Ovary (tissue), 3 donors: ENCODE measurements at regions not wholly inside any gene's neighbourhood (a gene's known extent, or its start where the extent isn't known, plus 50 kb on each side); places are given as distances from the start of the nearest gene placed in this dataset.

ENCODE experiments used
- EP300 ChIP-seq: sonication (generic); formaldehyde crosslinking; IDR thresholded peaks from one replicate; pipeline ENCODE4 v1.6.1; 2017; ENCODE audit warnings: antibody characterized with exemption
- POLR2A ChIP-seq: fragments of 450-650 bp; IDR thresholded peaks from one replicate; pipeline ENCODE4 v1.6.1; 2017; ENCODE audit warnings: antibody characterized with exemption, mild to moderate bottlenecking, moderate library complexity
- TF ChIP-seq, protein P1 (sequence below), 3 donors: fragments of 450-650 bp in 2 of 3; fragments of 200-600 bp in 1 of 3; IDR thresholded peaks; one replicate each; pipeline versions ENCODE4 v1.5.1 to v1.8.0; 2016 to 2022; ENCODE audit warnings: antibody characterized with exemption in 3 of 3, mild to moderate bottlenecking in 1 of 3
- donor health status: DM: no; HTN: no; CAD: no.

DNA sequence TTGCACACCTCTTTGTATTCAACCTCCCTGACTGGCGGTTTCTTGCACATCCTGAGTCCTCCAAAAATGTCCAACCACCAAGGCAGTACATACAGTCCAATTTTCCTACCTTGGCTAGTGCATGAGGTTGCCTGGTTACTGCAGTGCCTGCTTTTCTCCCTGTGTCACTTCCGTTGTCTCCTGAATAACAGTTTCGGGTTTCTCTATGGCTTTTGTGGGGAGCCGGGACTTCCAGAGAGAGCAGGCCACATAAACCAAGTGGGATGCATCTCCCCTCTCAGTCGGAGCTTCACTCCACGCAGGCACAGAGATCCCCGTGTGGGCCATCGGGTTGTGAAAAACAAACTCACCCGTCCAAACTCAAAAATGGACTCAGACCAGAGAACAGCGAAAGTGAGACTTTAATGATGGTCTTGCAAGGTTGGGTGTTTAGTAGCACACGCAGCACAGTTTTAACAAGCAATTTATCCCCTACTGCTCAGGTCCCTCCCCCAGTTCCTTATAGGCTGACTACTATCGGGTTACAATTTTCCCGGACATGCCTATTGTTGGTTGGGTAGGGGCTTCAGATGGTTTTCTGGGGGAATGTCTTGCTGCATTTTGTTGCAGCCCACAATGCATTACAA is 173.1 kb downstream of the POU4F1 start:
- TF ChIP-seq, protein P1, sequence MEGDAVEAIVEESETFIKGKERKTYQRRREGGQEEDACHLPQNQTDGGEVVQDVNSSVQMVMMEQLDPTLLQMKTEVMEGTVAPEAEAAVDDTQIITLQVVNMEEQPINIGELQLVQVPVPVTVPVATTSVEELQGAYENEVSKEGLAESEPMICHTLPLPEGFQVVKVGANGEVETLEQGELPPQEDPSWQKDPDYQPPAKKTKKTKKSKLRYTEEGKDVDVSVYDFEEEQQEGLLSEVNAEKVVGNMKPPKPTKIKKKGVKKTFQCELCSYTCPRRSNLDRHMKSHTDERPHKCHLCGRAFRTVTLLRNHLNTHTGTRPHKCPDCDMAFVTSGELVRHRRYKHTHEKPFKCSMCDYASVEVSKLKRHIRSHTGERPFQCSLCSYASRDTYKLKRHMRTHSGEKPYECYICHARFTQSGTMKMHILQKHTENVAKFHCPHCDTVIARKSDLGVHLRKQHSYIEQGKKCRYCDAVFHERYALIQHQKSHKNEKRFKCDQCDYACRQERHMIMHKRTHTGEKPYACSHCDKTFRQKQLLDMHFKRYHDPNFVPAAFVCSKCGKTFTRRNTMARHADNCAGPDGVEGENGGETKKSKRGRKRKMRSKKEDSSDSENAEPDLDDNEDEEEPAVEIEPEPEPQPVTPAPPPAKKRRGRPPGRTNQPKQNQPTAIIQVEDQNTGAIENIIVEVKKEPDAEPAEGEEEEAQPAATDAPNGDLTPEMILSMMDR (IDR thresholded peaks at IDR 0.05) = no peak
- TF ChIP-seq EP300 = no peak
- TF ChIP-seq POLR2A = no peak
